GM13976 (cell line): ENCODE measurements at regions not wholly inside any gene's neighbourhood (a gene's known extent, or its start where the extent isn't known, plus 50 kb on each side); places are given as distances from the start of the nearest gene placed in this dataset.
"Not testable (repeated sequence)": the region's sequence is repeated elsewhere in the genome, so short reads cannot be mapped to it uniquely, and the experiment has no call there.

Experiments used
- DNase-seq: peaks from one replicate; pipeline ENCODE4 v3.0.0; 2012; ENCODE audit warnings: low spot score
- CTCF ChIP-seq: IDR thresholded peaks from 2 replicates; pipeline ENCODE4 v1.5.1; 2012; ENCODE audit warnings: borderline replicate concordance, mild to moderate bottlenecking; ENCODE audit not compliant: insufficient read depth; ENCODE audit errors: extremely low read depth, missing control alignments, control extremely low read depth
- in situ Hi-C: fragments of 300-500 bp; cut with MboI; formaldehyde crosslinking; loops from one replicate; pipeline ENCODE4 v1.12.0; 2022; ENCODE audit warnings: low sequenced_read_pairs, mixed read lengths, inconsistent platforms; ENCODE audit not compliant: unreplicated experiment

GRCh38 chr9:90169490-90169889, 473.1 kb downstream of the DIRAS2 start:
- DNase-seq = no peak
- in situ Hi-C loops = no loop called here
- TF ChIP-seq CTCF = no peak

GRCh38 chr9:90173935-90174334, 468.7 kb downstream of the DIRAS2 start:
- DNase-seq, in situ Hi-C loops: not testable (repeated sequence)

- DNase-seq, in situ Hi-C loops: not testable (repeated sequence)
Observed at GRCh38 chr9:90174346-90174745, 468.3 kb downstream of the DIRAS2 start.

GRCh38 chr9:90175257-90175656, 467.4 kb downstream of the DIRAS2 start:
- in situ Hi-C loops = no loop called here
- TF ChIP-seq CTCF = no peak
- DNase-seq = no peak

GRCh38 chr9:90175865-90176264, 466.8 kb downstream of the DIRAS2 start:
- in situ Hi-C loops = no loop called here
- DNase-seq = no peak
- TF ChIP-seq CTCF = no peak

- in situ Hi-C loops = no loop called here
- DNase-seq = no peak
- TF ChIP-seq CTCF = no peak
Observed at GRCh38 chr9:90176901-90177300, 465.7 kb downstream of the DIRAS2 start.

GRCh38 chr9:90180381-90180780, 462.2 kb downstream of the DIRAS2 start:
- DNase-seq = no peak
- in situ Hi-C loops = no loop called here
- no peak for TF ChIP-seq CTCF

GRCh38 chr9:90188656-90189055, 454.0 kb downstream of the DIRAS2 start:
- no peak for DNase-seq
- in situ Hi-C loops = no loop called here

More at GRCh38 chr9:90188656-90189055, 454.0 kb downstream of the DIRAS2 start:
- TF ChIP-seq CTCF = no peak
